GM12865 (cell line): ENCODE measurements at regions not wholly inside any gene's neighbourhood (a gene's known extent, or its start where the extent isn't known, plus 50 kb on each side); places are given as distances from the start of the nearest gene placed in this dataset.

Experiments
- DNase-seq: peaks from one replicate; pipeline ENCODE4 v3.0.0; 2010; ENCODE audit warnings: low read depth
- H3K4me3 ChIP-seq: 2 replicates; pipeline ENCODE4 v1.5.1; 2011; ENCODE audit warnings: mild to moderate bottlenecking, low read depth, low read length, control low read depth
- CTCF ChIP-seq: IDR thresholded peaks from 2 replicates; pipeline ENCODE4 v1.5.1; 2011; ENCODE audit warnings: low read length, control low read depth, low read depth, inconsistent platforms; ENCODE audit not compliant: insufficient read depth; ENCODE audit errors: missing control alignments

- no peak for TF ChIP-seq CTCF
- DNase-seq = no peak
- no peak overlapping the region for H3K4me3 ChIP-seq
Observed at GRCh38 chr2:10501980-10502802, 54.1 kb upstream of the ODC1 start.

- H3K4me3 ChIP-seq = no peak overlapping the region
- DNase-seq = no peak
- no peak for TF ChIP-seq CTCF
Observed at GRCh38 chr2:10501451-10501961, 53.4 kb upstream of the ODC1 start.

DNA sequence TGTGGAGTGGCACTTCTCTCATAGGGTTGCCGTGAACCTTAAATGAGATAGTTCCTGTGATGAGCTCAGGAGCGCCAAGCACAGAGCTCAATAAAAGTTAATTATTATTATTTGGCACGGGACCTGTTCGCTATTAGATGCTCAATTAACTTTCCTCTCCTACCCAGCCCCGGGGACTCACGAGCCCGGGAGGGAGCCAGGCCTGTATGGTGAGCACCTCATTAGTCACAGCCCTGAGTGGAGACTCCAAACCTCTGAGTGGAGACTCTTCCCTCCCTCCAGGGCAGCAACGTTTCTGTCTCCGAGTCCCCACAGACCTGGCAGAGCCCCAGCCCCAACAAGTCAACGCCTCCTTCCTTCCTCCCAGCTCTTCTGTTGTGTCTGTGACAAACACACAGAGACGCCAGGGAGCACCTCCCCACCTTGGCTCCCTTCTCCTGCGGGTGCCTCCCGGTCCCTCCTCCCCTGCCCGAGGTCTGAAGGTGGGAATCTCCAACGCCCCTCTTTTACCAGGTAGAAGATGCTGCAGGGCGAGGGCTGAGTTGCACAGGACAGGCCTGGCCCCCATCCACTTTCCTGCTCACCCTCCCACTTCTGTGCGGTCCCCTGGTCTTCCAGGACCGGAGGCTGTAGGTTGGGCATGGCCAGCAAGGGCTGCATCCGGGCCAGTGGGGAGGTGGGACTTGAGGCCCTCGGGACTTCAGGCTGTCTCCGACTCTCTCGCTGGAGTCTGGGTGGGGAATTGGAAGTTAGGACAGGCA, 52.7 kb upstream of the ODC1 start:
- no peak for DNase-seq
- no peak for TF ChIP-seq CTCF
- H3K4me3 ChIP-seq = no peak overlapping the region

DNA sequence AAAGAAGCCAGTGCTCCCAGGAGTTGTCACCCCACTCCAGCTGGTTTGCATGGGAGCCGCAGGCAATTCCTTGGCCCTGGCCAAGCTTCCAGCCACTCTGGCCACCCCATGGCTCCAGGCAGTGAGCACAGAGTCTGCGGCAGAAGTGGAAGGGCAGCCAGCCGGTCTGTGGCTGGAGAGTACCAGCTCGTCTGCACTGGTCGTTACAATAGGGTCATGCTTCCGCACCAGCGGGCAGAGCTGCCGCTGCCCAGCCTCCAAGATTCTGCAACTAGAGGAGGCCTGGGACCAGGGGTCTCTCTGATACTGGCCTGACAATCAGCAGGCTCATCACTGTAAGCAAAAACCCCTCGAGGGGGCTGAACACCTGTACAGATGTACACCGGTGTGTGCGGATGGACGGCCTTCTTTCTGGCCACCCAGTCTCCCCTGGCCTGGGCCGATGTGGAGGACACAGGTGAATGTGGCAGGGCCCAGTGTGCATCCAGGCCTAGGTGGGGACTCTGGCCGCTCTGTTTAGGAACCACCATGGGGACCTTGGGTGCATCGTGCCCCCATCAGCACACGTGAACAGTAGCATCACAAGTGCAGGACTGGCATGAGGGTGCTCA, 51.9 kb upstream of the ODC1 start:
- no peak overlapping the region for H3K4me3 ChIP-seq
- DNase-seq = no peak
- TF ChIP-seq CTCF = no peak

DNA sequence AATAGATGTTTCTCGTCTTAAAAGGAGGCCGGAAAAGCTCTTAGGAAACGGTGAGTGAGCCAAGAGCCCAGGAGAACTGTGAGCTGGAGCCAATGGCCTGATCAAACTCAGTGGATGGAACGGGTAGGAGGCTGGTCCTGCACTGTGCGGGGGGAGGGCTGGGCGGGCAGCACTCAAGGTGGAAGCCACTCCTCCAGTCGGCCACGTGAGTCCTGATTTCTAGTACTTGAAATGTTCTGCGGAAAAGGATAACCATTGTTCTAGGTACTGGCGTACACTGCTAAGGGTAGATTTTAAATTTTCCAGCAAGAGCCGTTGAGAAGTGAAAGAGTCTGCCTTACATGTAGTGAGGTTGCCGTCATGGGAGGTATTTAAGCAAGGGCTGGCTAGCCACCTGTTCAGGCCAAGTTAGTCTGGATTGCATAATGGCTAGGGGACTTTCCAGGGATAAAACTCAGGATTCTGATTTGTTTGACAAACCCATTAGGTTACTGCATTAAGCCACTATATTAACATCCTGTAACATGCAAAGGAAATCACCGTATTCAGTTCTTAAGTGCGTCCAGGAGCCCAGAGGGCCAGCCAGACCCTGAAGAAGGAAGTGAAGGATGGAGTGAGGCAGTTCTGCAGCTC, 51.3 kb upstream of the ODC1 start:
- DNase-seq = no peak
- no peak overlapping the region for H3K4me3 ChIP-seq
- no peak for TF ChIP-seq CTCF

DNA sequence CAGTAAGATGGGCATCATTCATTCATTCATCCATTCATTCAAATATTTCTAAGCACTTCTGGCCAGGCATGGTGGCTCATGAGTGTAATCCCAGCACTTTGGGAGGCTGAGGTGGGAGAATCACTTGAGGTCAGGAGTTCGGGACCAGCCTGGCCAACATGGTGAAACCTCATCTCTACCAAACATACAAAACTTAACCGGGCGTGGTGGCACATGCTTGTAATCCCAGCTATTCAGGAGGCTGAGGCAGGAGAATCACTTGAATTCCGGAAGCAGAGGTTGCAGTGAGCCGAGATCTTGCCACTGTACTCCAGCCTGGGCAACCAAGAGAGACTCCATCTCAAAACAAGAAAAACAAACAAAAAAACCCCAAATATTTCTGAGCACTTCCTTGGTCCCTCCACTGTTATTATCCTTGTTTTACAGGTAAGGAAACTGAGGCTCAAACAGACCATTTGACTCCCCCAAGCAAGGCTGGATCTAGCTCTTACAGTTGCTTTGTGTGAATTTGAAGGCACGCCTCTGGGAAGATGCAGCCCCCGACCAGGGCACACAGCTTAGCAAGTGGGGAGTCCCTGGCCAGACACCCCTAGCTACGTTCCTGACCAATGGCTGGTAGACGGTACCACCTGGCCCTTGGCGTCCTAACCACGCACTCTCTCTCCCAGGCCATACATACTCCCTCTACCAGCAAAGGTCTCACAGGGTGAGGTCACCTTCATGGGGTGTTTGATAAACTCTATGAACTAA, 50.6 kb upstream of the ODC1 start:
- no peak for DNase-seq
- no peak for TF ChIP-seq CTCF
- no peak overlapping the region for H3K4me3 ChIP-seq
